ENCODE measurements at regions not wholly inside any gene's neighbourhood (a gene's known extent, or its start where the extent isn't known, plus 50 kb on each side); places are given as distances from the start of the nearest gene placed in this dataset.

DNA sequence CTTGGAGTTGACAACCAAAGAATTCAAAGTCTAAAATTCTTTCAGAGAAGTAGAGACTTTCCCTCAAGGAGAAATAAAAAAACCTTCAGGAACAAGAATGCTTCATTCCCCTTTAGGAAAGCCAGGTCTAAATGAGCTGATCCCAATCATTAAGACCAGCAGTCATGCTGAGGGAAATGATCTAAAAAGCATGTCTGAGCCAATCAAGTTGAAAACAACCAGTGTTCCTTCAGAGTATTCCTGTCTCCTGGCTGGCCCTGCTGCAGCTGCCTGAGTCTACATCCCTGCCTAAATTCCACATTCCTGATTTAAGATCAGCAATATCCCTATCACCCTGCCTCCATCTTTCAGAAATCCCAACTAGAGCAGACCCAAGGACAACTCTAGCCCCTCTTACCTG, 244.5 kb downstream of the PLK2 start:
- FAIRE-seq (no peak), DNase-seq (ENCODE audit: low read depth, low spot score) (no peak)
- Histone ChIP-seq H3K4me2 (ENCODE audit: control insufficient read depth, extremely low read depth, insufficient read depth, low read depth, low read length) (no peak overlapping the region), H3K79me2 (ENCODE audit: control insufficient read depth, insufficient read depth, low read length) (no peaks in the 10 kb centered on the region), H4K20me1 (ENCODE audit: control insufficient read depth, extremely low read depth, insufficient read depth, low read length) (no peaks in the 10 kb centered on the region), H3K9me1 (ENCODE audit: control insufficient read depth, extremely low read depth, insufficient read depth, low read length) (no peaks in the 10 kb centered on the region), H3K27me3 (ENCODE audit: control insufficient read depth, extremely low read depth, insufficient read depth, low read length) (no peaks in the 10 kb centered on the region), H3K27ac (ENCODE audit: control insufficient read depth, insufficient read depth, low read length) (no peak overlapping the region), H3K4me1 (ENCODE audit: control insufficient read depth, extremely low read depth, insufficient read depth, low read length) (no peaks in the 10 kb centered on the region), H3K9ac (ENCODE audit: control insufficient read depth, extremely low read depth, insufficient read depth, low read length) (no peak overlapping the region), H3K9me3 (ENCODE audit: control insufficient read depth, low read depth, low read length) (no peaks in the 10 kb centered on the region), H3K36me3 (ENCODE audit: control insufficient read depth in 2 of 2, extremely low read depth in 1 of 2, insufficient read depth in 2 of 2, low read length in 2 of 2) (no peaks in the 10 kb centered on the region), H3K4me3 (ENCODE audit: control insufficient read depth in 2 of 3, extremely low read depth in 1 of 3, insufficient read depth in 2 of 3, low read depth in 1 of 3, low read length in 3 of 3) (no peak overlapping the region), H2AFZ (ENCODE audit: control insufficient read depth, low read length) (no peak overlapping the region)
- dilution Hi-C loops (cut with MboI; ENCODE audit: extremely low pct_ligation_motif_present, low sequenced_read_pairs): no loop called here
- TF ChIP-seq EZH2 (IDR thresholded peaks at IDR 0.05; ENCODE audit: low read length) (no peak), CTCF (optimal IDR thresholded peaks at IDR 0.05 in 1 of 3, IDR thresholded peaks at IDR 0.05 in 1 of 3, conservative IDR thresholded peaks at IDR 0.05 in 1 of 3; ENCODE audit: extremely low read depth in 1 of 3, insufficient read depth in 2 of 3, low read length in 3 of 3) (no peak)

- FAIRE-seq: no peak
- TF ChIP-seq EZH2 (IDR thresholded peaks at IDR 0.05; ENCODE audit: low read length): no peak
- Histone ChIP-seq H4K20me1 (ENCODE audit: control insufficient read depth, extremely low read depth, insufficient read depth, low read length) (no peaks in the 10 kb centered on the region), H3K9ac (ENCODE audit: control insufficient read depth, extremely low read depth, insufficient read depth, low read length) (no peak overlapping the region), H3K4me3 (ENCODE audit: control insufficient read depth in 2 of 3, extremely low read depth in 1 of 3, insufficient read depth in 2 of 3, low read depth in 1 of 3, low read length in 3 of 3) (no peak overlapping the region), H3K4me2 (ENCODE audit: control insufficient read depth, extremely low read depth, insufficient read depth, low read depth, low read length) (no peak overlapping the region), H3K79me2 (ENCODE audit: control insufficient read depth, insufficient read depth, low read length) (no peaks in the 10 kb centered on the region), H3K4me1 (ENCODE audit: control insufficient read depth, extremely low read depth, insufficient read depth, low read length) (no peaks in the 10 kb centered on the region), H3K27ac (ENCODE audit: control insufficient read depth, insufficient read depth, low read length) (no peak overlapping the region), H2AFZ (ENCODE audit: control insufficient read depth, low read length) (no peak overlapping the region), H3K9me3 (ENCODE audit: control insufficient read depth, low read depth, low read length) (no peaks in the 10 kb centered on the region), H3K36me3 (ENCODE audit: control insufficient read depth in 2 of 2, extremely low read depth in 1 of 2, insufficient read depth in 2 of 2, low read length in 2 of 2) (no peaks in the 10 kb centered on the region), H3K9me1 (ENCODE audit: control insufficient read depth, extremely low read depth, insufficient read depth, low read length) (no peaks in the 10 kb centered on the region), H3K27me3 (ENCODE audit: control insufficient read depth, extremely low read depth, insufficient read depth, low read length) (no peaks in the 10 kb centered on the region)
- dilution Hi-C loops (cut with MboI; ENCODE audit: extremely low pct_ligation_motif_present, low sequenced_read_pairs): no loop called here
- no peak for DNase-seq (ENCODE audit: low read depth, low spot score)
Measured at GRCh38 chr5:58211441-58211840, 248.4 kb downstream of the PLK2 start.

DNA sequence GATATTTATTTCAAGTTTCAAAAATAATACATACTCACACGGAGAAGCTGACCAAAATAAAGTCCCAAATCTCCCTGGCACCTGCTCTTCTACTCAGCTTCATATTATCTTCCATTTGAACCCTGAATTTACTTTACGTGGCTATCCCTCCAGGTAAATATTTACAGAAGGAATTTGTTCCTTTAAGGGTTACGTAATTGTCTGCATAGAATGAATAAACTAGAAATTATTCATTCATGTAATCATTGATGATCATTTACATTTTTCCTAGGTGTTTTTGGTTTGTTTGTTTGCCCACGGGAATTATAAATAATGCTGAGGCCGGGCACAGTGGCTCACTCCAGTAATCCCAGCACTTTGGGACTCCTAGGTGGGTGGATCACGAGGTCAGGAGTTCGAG, 251.2 kb downstream of the PLK2 start:
- dilution Hi-C loops (cut with MboI; ENCODE audit: extremely low pct_ligation_motif_present, low sequenced_read_pairs): no loop called here
- Histone ChIP-seq H3K9me3 (ENCODE audit: control insufficient read depth, low read depth, low read length) (no peaks in the 10 kb centered on the region), H3K79me2 (ENCODE audit: control insufficient read depth, insufficient read depth, low read length) (no peaks in the 10 kb centered on the region), H4K20me1 (ENCODE audit: control insufficient read depth, extremely low read depth, insufficient read depth, low read length) (no peaks in the 10 kb centered on the region), H3K27ac (ENCODE audit: control insufficient read depth, insufficient read depth, low read length) (no peak overlapping the region), H3K27me3 (ENCODE audit: control insufficient read depth, extremely low read depth, insufficient read depth, low read length) (no peaks in the 10 kb centered on the region), H3K9me1 (ENCODE audit: control insufficient read depth, extremely low read depth, insufficient read depth, low read length) (no peaks in the 10 kb centered on the region), H2AFZ (ENCODE audit: control insufficient read depth, low read length) (no peak overlapping the region), H3K4me3 (ENCODE audit: control insufficient read depth in 2 of 3, extremely low read depth in 1 of 3, insufficient read depth in 2 of 3, low read depth in 1 of 3, low read length in 3 of 3) (no peak overlapping the region), H3K9ac (ENCODE audit: control insufficient read depth, extremely low read depth, insufficient read depth, low read length) (no peak overlapping the region), H3K36me3 (ENCODE audit: control insufficient read depth in 2 of 2, extremely low read depth in 1 of 2, insufficient read depth in 2 of 2, low read length in 2 of 2) (no peaks in the 10 kb centered on the region), H3K4me2 (ENCODE audit: control insufficient read depth, extremely low read depth, insufficient read depth, low read depth, low read length) (no peak overlapping the region), H3K4me1 (ENCODE audit: control insufficient read depth, extremely low read depth, insufficient read depth, low read length) (no peaks in the 10 kb centered on the region)
- no peak for DNase-seq (ENCODE audit: low read depth, low spot score)
- TF ChIP-seq CTCF (optimal IDR thresholded peaks at IDR 0.05 in 1 of 3, IDR thresholded peaks at IDR 0.05 in 1 of 3, conservative IDR thresholded peaks at IDR 0.05 in 1 of 3; ENCODE audit: extremely low read depth in 1 of 3, insufficient read depth in 2 of 3, low read length in 3 of 3): no peak
- TF ChIP-seq EZH2 (IDR thresholded peaks at IDR 0.05; ENCODE audit: low read length): no peak
- FAIRE-seq: no peak
